CD4-positive, alpha-beta T cell (primary cell): ENCODE measurements at regions not wholly inside any gene's neighbourhood (a gene's known extent, or its start where the extent isn't known, plus 50 kb on each side); places are given as distances from the start of the nearest gene placed in this dataset.

Experiments
- ATAC-seq: fragments of 200-7000 bp; cut with Tn5 transposase; one replicate; pipeline ENCODE4 v1.10.0; 2022; ENCODE audit warnings: mild to moderate bottlenecking; ENCODE audit not compliant: poor library complexity
- CTCF ChIA-PET: fragments of 350-600 bp; sonication (Branson Sonifier 250); formaldehyde crosslinking; loops from one replicate; lab custom pipeline; 2021; ENCODE audit warnings: antibody characterized with exemption, inconsistent platforms; lab: Charles Lee
- POLR2A ChIA-PET: fragments of 350-600 bp; sonication (Branson Sonifier 250); formaldehyde crosslinking; loops from one replicate; lab custom pipeline; 2021; ENCODE audit warnings: antibody characterized with exemption, inconsistent platforms; lab: Charles Lee
- DNase-seq, 14 experiments: peaks; one replicate each; pipeline ENCODE4 v3.0.0-alpha.2; 2013 to 2020; ENCODE audit warnings: mixed read lengths in 2 of 14
- H3K27ac ChIP-seq, 2 donors: one replicate each; pipeline versions ENCODE4 v1.5.1 to v1.7.0; 2013; ENCODE audit warnings: low read length in 2 of 2, low read depth in 1 of 2, mild to moderate bottlenecking in 1 of 2
- H3K27me3 ChIP-seq, 2 experiments: 1 replicate in 1 of 2; 2 replicates in 1 of 2; pipeline versions ENCODE4 v1.6.1 to v1.7.0; 2013; ENCODE audit warnings: low read length in 2 of 2, control low read depth in 1 of 2, mild to moderate bottlenecking in 1 of 2, moderate library complexity in 1 of 2; ENCODE audit not compliant: insufficient read depth in 2 of 2, control insufficient read depth in 1 of 2
- H3K36me3 ChIP-seq: one replicate; pipeline ENCODE4 v1.6.1; 2013; ENCODE audit warnings: low read length, control low read depth; ENCODE audit not compliant: insufficient read depth
- H3K4me1 ChIP-seq: one replicate; pipeline ENCODE4 v1.6.1; 2013; ENCODE audit warnings: low read length, control low read depth; ENCODE audit not compliant: insufficient read depth
- H3K4me3 ChIP-seq: one replicate; pipeline ENCODE4 v1.5.1; 2013; ENCODE audit warnings: mild to moderate bottlenecking, low read length, moderate library complexity
- H3K9me3 ChIP-seq, 2 experiments: 1 replicate in 1 of 2; 2 replicates in 1 of 2; pipeline versions ENCODE4 v1.6.1 to v1.7.0; 2013; ENCODE audit warnings: low read length in 2 of 2, mild to moderate bottlenecking in 2 of 2, control low read depth in 1 of 2, moderate library complexity in 1 of 2; ENCODE audit not compliant: control insufficient read depth in 1 of 2, insufficient read depth in 1 of 2
- H3K27ac Mint-ChIP-seq: one replicate; pipeline ENCODE4 v1.8.0; 2020; ENCODE audit warnings: mixed read lengths
- H3K27me3 Mint-ChIP-seq: one replicate; pipeline ENCODE4 v1.8.0; 2021; ENCODE audit warnings: mixed read lengths
- H3K36me3 Mint-ChIP-seq: one replicate; pipeline ENCODE4 v1.8.0; 2021; ENCODE audit warnings: low read depth, mixed read lengths
- H3K4me1 Mint-ChIP-seq: one replicate; pipeline ENCODE4 v1.8.0; 2021; ENCODE audit warnings: low read depth, mixed read lengths
- H3K4me3 Mint-ChIP-seq: one replicate; pipeline ENCODE4 v1.8.0; 2020; ENCODE audit warnings: mild to moderate bottlenecking, mixed read lengths
- H3K9me3 Mint-ChIP-seq: one replicate; pipeline ENCODE4 v1.8.0; 2020; ENCODE audit warnings: mixed read lengths
- CTCF ChIP-seq: fragments of 200-600 bp; IDR thresholded peaks from one replicate; pipeline ENCODE4 v1.8.0; 2022; ENCODE audit warnings: antibody characterized with exemption, mild to moderate bottlenecking
- intact Hi-C, 2 experiments: fragments of 100-400 bp; cut with DNase I in 1 of 2; cut with micrococcal nuclease in 1 of 2; formaldehyde crosslinking; loops; one replicate each; pipeline versions ENCODE4 v1.15.1 to v1.9.0; 2023 to 2025; cut with DNase I, micrococcal nuclease

- Histone ChIP-seq H3K9me3 (no peaks in the 10 kb centered on the region), H3K27ac (no peak overlapping the region), H3K27me3 (peaks cover 0 to 3% of the 10 kb centered on the region in 2 experiments), H3K4me3 (no peak overlapping the region), H3K36me3 (no peaks in the 10 kb centered on the region), H3K4me1 (no peaks in the 10 kb centered on the region)
- POLR2A ChIA-PET: no interaction called here
- TF ChIP-seq CTCF: no peak
- H3K4me3 Mint-ChIP-seq: no peak overlapping the region
- no peak for ATAC-seq
- intact Hi-C loops: no loop called here
- H3K36me3 Mint-ChIP-seq: no peaks in the 10 kb centered on the region
- peaks cover 4% of the 10 kb centered on the region for H3K9me3 Mint-ChIP-seq
- peaks cover 25% of the 10 kb centered on the region for H3K27me3 Mint-ChIP-seq
- DNase-seq: no peak
- no peaks in the 10 kb centered on the region for H3K4me1 Mint-ChIP-seq
- CTCF ChIA-PET: interaction anchor here (0.5 kb wide), 1 partner anchor 161 kb away, joined by 3 read pairs; no protein-coding TSS in a partner anchor
- H3K27ac Mint-ChIP-seq: no peak overlapping the region
Measured at GRCh38 chr16:17776888-17777287, 306.1 kb upstream of the XYLT1 start.

- no peak overlapping the region for H3K27ac Mint-ChIP-seq
- no peaks in the 10 kb centered on the region for H3K36me3 Mint-ChIP-seq
- H3K27me3 ChIP-seq: no peaks in the 10 kb centered on the region
- H3K4me1 ChIP-seq: no peaks in the 10 kb centered on the region
- H3K4me3 Mint-ChIP-seq: no peak overlapping the region
- H3K9me3 ChIP-seq: no peaks in the 10 kb centered on the region
- no peak for TF ChIP-seq CTCF
- H3K27ac ChIP-seq: no peak overlapping the region
- no peak for ATAC-seq
- peaks cover 4% of the 10 kb centered on the region for H3K9me3 Mint-ChIP-seq
- no peaks in the 10 kb centered on the region for H3K36me3 ChIP-seq
- CTCF ChIA-PET: no interaction called here
- H3K4me1 Mint-ChIP-seq: no peaks in the 10 kb centered on the region
- DNase-seq: no peak
- H3K27me3 Mint-ChIP-seq: peaks cover 25% of the 10 kb centered on the region
- H3K4me3 ChIP-seq: no peak overlapping the region
- intact Hi-C loops: no loop called here
- POLR2A ChIA-PET: no interaction called here
Measured at GRCh38 chr16:17776465-17776864, 305.7 kb upstream of the XYLT1 start.

GRCh38 chr16:17775061-17775460 is 304.3 kb upstream of the XYLT1 start:
- Histone ChIP-seq H3K27me3 (no peaks in the 10 kb centered on the region), H3K4me3 (no peak overlapping the region), H3K27ac (no peak overlapping the region), H3K36me3 (no peaks in the 10 kb centered on the region), H3K9me3 (no peaks in the 10 kb centered on the region), H3K4me1 (no peaks in the 10 kb centered on the region)
- intact Hi-C loops: no loop called here
- peaks cover 7% of the 10 kb centered on the region for H3K9me3 Mint-ChIP-seq
- ATAC-seq: no peak
- H3K36me3 Mint-ChIP-seq: no peaks in the 10 kb centered on the region
- ChIA-PET POLR2A (no interaction called here), CTCF (no interaction called here)
- H3K4me1 Mint-ChIP-seq: no peaks in the 10 kb centered on the region
- H3K27ac Mint-ChIP-seq: no peak overlapping the region
- DNase-seq: no peak
- TF ChIP-seq CTCF: no peak
- no peak overlapping the region for H3K4me3 Mint-ChIP-seq
- peaks cover 25% of the 10 kb centered on the region for H3K27me3 Mint-ChIP-seq
